CD4-positive, alpha-beta T cell (primary cell): ENCODE measurements at regions not wholly inside any gene's neighbourhood (a gene's known extent, or its start where the extent isn't known, plus 50 kb on each side); places are given as distances from the start of the nearest gene placed in this dataset.

Source experiments
- ATAC-seq: fragments of 200-7000 bp; cut with Tn5 transposase; one replicate; pipeline ENCODE4 v1.10.0; 2022; ENCODE audit warnings: mild to moderate bottlenecking; ENCODE audit not compliant: poor library complexity
- CTCF ChIA-PET: fragments of 350-600 bp; sonication (Branson Sonifier 250); formaldehyde crosslinking; loops from one replicate; lab custom pipeline; 2021; ENCODE audit warnings: antibody characterized with exemption, inconsistent platforms; lab: Charles Lee
- POLR2A ChIA-PET: fragments of 350-600 bp; sonication (Branson Sonifier 250); formaldehyde crosslinking; loops from one replicate; lab custom pipeline; 2021; ENCODE audit warnings: antibody characterized with exemption, inconsistent platforms; lab: Charles Lee
- DNase-seq, 14 experiments: peaks; one replicate each; pipeline ENCODE4 v3.0.0-alpha.2; 2013 to 2020; ENCODE audit warnings: mixed read lengths in 2 of 14
- H3K27ac ChIP-seq, 2 donors: one replicate each; pipeline versions ENCODE4 v1.5.1 to v1.7.0; 2013; ENCODE audit warnings: low read length in 2 of 2, low read depth in 1 of 2, mild to moderate bottlenecking in 1 of 2
- H3K27me3 ChIP-seq, 2 experiments: 1 replicate in 1 of 2; 2 replicates in 1 of 2; pipeline versions ENCODE4 v1.6.1 to v1.7.0; 2013; ENCODE audit warnings: low read length in 2 of 2, control low read depth in 1 of 2, mild to moderate bottlenecking in 1 of 2, moderate library complexity in 1 of 2; ENCODE audit not compliant: insufficient read depth in 2 of 2, control insufficient read depth in 1 of 2
- H3K36me3 ChIP-seq: one replicate; pipeline ENCODE4 v1.6.1; 2013; ENCODE audit warnings: low read length, control low read depth; ENCODE audit not compliant: insufficient read depth
- H3K4me1 ChIP-seq: one replicate; pipeline ENCODE4 v1.6.1; 2013; ENCODE audit warnings: low read length, control low read depth; ENCODE audit not compliant: insufficient read depth
- H3K4me3 ChIP-seq: one replicate; pipeline ENCODE4 v1.5.1; 2013; ENCODE audit warnings: mild to moderate bottlenecking, low read length, moderate library complexity
- H3K9me3 ChIP-seq, 2 experiments: 1 replicate in 1 of 2; 2 replicates in 1 of 2; pipeline versions ENCODE4 v1.6.1 to v1.7.0; 2013; ENCODE audit warnings: low read length in 2 of 2, mild to moderate bottlenecking in 2 of 2, control low read depth in 1 of 2, moderate library complexity in 1 of 2; ENCODE audit not compliant: control insufficient read depth in 1 of 2, insufficient read depth in 1 of 2
- H3K27ac Mint-ChIP-seq: one replicate; pipeline ENCODE4 v1.8.0; 2020; ENCODE audit warnings: mixed read lengths
- H3K27me3 Mint-ChIP-seq: one replicate; pipeline ENCODE4 v1.8.0; 2021; ENCODE audit warnings: mixed read lengths
- H3K36me3 Mint-ChIP-seq: one replicate; pipeline ENCODE4 v1.8.0; 2021; ENCODE audit warnings: low read depth, mixed read lengths
- H3K4me1 Mint-ChIP-seq: one replicate; pipeline ENCODE4 v1.8.0; 2021; ENCODE audit warnings: low read depth, mixed read lengths
- H3K4me3 Mint-ChIP-seq: one replicate; pipeline ENCODE4 v1.8.0; 2020; ENCODE audit warnings: mild to moderate bottlenecking, mixed read lengths
- H3K9me3 Mint-ChIP-seq: one replicate; pipeline ENCODE4 v1.8.0; 2020; ENCODE audit warnings: mixed read lengths
- intact Hi-C, 2 experiments: fragments of 100-400 bp; cut with DNase I in 1 of 2; cut with micrococcal nuclease in 1 of 2; formaldehyde crosslinking; loops; one replicate each; pipeline versions ENCODE4 v1.15.1 to v1.9.0; 2023 to 2025; cut with DNase I, micrococcal nuclease
- TF ChIP-seq, protein P1 (sequence below): fragments of 200-600 bp; IDR thresholded peaks from one replicate; pipeline ENCODE4 v1.8.0; 2022; ENCODE audit warnings: antibody characterized with exemption, mild to moderate bottlenecking

DNA sequence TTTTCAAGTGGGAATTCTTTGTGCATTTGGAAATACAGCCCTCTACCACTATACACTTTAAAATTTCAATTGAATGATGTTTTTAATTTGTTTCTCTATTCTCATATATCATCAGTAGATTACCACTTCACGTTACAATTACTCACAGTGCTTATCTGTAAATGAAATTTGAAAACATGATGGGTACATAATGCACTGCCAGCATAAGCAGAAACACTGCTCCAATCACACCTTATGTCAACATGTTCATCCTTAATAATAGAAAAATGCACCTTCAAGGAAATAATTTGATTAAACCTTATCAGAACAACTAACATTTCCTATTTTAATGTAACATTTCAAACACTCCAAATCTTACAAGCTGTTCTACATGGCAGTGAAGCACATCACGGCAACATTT, 718.4 kb downstream of the GBE1 start:
- no peak overlapping the region for H3K27ac Mint-ChIP-seq
- H3K36me3 ChIP-seq = no peaks in the 10 kb centered on the region
- TF ChIP-seq, protein P1, sequence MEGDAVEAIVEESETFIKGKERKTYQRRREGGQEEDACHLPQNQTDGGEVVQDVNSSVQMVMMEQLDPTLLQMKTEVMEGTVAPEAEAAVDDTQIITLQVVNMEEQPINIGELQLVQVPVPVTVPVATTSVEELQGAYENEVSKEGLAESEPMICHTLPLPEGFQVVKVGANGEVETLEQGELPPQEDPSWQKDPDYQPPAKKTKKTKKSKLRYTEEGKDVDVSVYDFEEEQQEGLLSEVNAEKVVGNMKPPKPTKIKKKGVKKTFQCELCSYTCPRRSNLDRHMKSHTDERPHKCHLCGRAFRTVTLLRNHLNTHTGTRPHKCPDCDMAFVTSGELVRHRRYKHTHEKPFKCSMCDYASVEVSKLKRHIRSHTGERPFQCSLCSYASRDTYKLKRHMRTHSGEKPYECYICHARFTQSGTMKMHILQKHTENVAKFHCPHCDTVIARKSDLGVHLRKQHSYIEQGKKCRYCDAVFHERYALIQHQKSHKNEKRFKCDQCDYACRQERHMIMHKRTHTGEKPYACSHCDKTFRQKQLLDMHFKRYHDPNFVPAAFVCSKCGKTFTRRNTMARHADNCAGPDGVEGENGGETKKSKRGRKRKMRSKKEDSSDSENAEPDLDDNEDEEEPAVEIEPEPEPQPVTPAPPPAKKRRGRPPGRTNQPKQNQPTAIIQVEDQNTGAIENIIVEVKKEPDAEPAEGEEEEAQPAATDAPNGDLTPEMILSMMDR = no peak
- DNase-seq (no peak), ATAC-seq (no peak)
- H3K27me3 Mint-ChIP-seq = no peaks in the 10 kb centered on the region
- H3K4me3 Mint-ChIP-seq = no peak overlapping the region
- no peaks in the 10 kb centered on the region for H3K27me3 ChIP-seq
- no peaks in the 10 kb centered on the region for H3K4me1 Mint-ChIP-seq
- no peak overlapping the region for H3K27ac ChIP-seq
- ChIA-PET POLR2A (no interaction called here), CTCF (no interaction called here)
- intact Hi-C loops = no loop called here
- H3K4me3 ChIP-seq = no peak overlapping the region
- H3K36me3 Mint-ChIP-seq = no peaks in the 10 kb centered on the region
- H3K9me3 Mint-ChIP-seq = peaks cover 13% of the 10 kb centered on the region
- no peaks in the 10 kb centered on the region for H3K4me1 ChIP-seq
- peaks cover 0 to 4% of the 10 kb centered on the region in 2 experiments for H3K9me3 ChIP-seq

DNA sequence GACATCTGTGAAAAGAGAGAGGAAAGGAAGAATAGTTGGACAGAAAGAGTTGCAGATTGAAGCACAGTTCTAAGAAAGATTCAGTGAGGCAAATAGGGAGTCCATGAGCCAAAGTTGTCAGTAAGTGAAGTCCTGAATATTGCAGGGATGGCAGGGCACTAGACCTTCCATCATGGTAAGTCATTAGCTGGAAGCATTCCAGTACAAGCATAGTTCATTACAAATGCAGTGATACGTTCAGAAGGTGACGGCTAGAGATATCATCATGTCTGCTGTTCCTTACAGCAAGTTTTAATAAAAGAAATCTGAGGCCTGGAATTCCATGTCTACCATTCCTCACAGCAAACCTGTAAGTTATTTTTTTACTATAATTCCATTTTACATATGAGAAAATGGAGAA, 720.1 kb downstream of the GBE1 start:
- no peak overlapping the region for H3K27ac ChIP-seq
- H3K36me3 ChIP-seq = no peaks in the 10 kb centered on the region
- Mint-ChIP-seq H3K4me3 (no peak overlapping the region), H3K4me1 (no peaks in the 10 kb centered on the region), H3K27me3 (no peaks in the 10 kb centered on the region), H3K36me3 (no peaks in the 10 kb centered on the region), H3K27ac (no peak overlapping the region), H3K9me3 (peaks cover 15% of the 10 kb centered on the region)
- no peak for DNase-seq
- no peak for ATAC-seq
- no peaks in the 10 kb centered on the region for H3K27me3 ChIP-seq
- no peak overlapping the region for H3K4me3 ChIP-seq
- intact Hi-C loops = no loop called here
- CTCF ChIA-PET = no interaction called here
- TF ChIP-seq, protein P1 = no peak
- H3K9me3 ChIP-seq = peaks cover 0 to 4% of the 10 kb centered on the region in 2 experiments
- POLR2A ChIA-PET = no interaction called here
- H3K4me1 ChIP-seq = no peaks in the 10 kb centered on the region

DNA sequence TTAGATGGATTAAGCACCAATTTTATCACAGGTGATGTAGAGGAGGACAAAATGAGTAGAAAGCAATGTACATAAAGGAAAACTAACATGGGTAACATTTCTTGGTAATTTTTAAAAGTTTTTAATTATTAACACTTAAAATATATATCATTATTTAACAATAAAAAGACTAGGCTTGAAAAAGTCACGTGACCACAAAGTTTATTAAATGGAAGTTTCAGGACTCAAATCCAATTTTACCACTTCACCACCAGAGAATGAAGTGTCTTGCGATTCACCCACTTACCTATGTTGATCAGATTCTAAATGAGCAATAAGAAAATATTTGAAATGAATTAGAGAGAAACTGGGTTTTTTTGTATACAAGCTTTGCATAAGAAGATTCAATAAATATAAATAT, 721.3 kb downstream of the GBE1 start:
- Mint-ChIP-seq H3K4me3 (no peak overlapping the region), H3K27me3 (no peaks in the 10 kb centered on the region), H3K36me3 (no peaks in the 10 kb centered on the region), H3K9me3 (peaks cover 12% of the 10 kb centered on the region), H3K27ac (no peak overlapping the region), H3K4me1 (no peaks in the 10 kb centered on the region)
- Histone ChIP-seq H3K9me3 (peaks cover 0 to 4% of the 10 kb centered on the region in 2 experiments), H3K4me3 (no peak overlapping the region), H3K4me1 (no peaks in the 10 kb centered on the region), H3K27ac (no peak overlapping the region), H3K36me3 (no peaks in the 10 kb centered on the region), H3K27me3 (no peaks in the 10 kb centered on the region)
- TF ChIP-seq, protein P1 = no peak
- ATAC-seq = no peak
- POLR2A ChIA-PET = no interaction called here
- intact Hi-C loops = no loop called here
- DNase-seq = no peak
- CTCF ChIA-PET = no interaction called here
